K562 (cell line): ENCODE measurements at regions not wholly inside any gene's neighbourhood (a gene's known extent, or its start where the extent isn't known, plus 50 kb on each side); places are given as distances from the start of the nearest gene placed in this dataset.

Experiments
- ATAC-seq: fragments of 200-7000 bp; cut with Tn5 transposase; 3 replicates; pipeline ENCODE4 v1.9.1; 2020; ENCODE audit warnings: moderate library complexity
- BruUV-seq: library from RNA; stranded (reverse); fragments of 400-500 nt; replicated peaks from 2 replicates; lab custom pipeline; 2021; lab: Mats Ljungman, UMichigan
- CTCF ChIA-PET: fragments of 300-600 bp; formaldehyde crosslinking; extraction: SDS; loops from one replicate; lab custom pipeline; 2021; ENCODE audit warnings: low intra/inter-chr PET ratio; lab: Yijun Ruan, JAX
- POLR2A ChIA-PET: fragments of 300-600, 350-650 bp; sonication (Branson Sonifier 250); formaldehyde crosslinking; extraction: SDS; loops from one replicate; lab custom pipeline; 2021; ENCODE audit warnings: antibody characterized with exemption, inconsistent platforms; lab: Yijun Ruan, JAX
- DNase-seq, 4 experiments: peaks; one replicate each; pipeline versions ENCODE4 v3.0.0 to v3.0.0-alpha.2; 2011 to 2018; ENCODE audit warnings: low spot score in 3 of 4, mixed read lengths in 3 of 4; ENCODE audit errors: extremely low read depth in 1 of 4
- FAIRE-seq: peaks from 2 replicates; lab custom pipeline; 2011; peaks lifted over from hg19 to GRCh38; lab: Jason Lieb, UNC
- H2AFZ ChIP-seq: 2 replicates; pipeline ENCODE4 v1.6.0; 2011; ENCODE audit warnings: low read depth, low read length, control low read depth, inconsistent platforms
- H3K27ac ChIP-seq: fragments of 200-600 bp; 3 replicates; pipeline ENCODE4 v1.8.0; 2011; ENCODE audit warnings: low read depth, mild to moderate bottlenecking, control low read depth, inconsistent platforms, low read length, moderate library complexity, mixed read lengths; ENCODE audit errors: extremely low read depth
- H3K27me3 ChIP-seq, 2 experiments: fragments of 300-600 bp in 1 of 2; 2 replicates in 1 of 2; 3 replicates in 1 of 2; pipeline versions ENCODE4 v1.6.0 to v1.8.0; 2011; ENCODE audit warnings: inconsistent platforms in 2 of 2, low read length in 2 of 2, mild to moderate bottlenecking in 1 of 2, mixed read lengths in 1 of 2, moderate library complexity in 1 of 2; ENCODE audit not compliant: control insufficient read depth in 2 of 2, insufficient read depth in 2 of 2
- H3K36me3 ChIP-seq: fragments of 300-600 bp; 3 replicates; pipeline ENCODE4 v1.8.0; 2011; ENCODE audit warnings: mild to moderate bottlenecking, low read length, inconsistent platforms; ENCODE audit not compliant: control insufficient read depth, insufficient read depth
- H3K4me1 ChIP-seq, 2 experiments: fragments of 200-600 bp in 1 of 2; replicated peaks in 1 of 2; 2 replicates in 1 of 2; 3 replicates in 1 of 2; pipeline versions ENCODE4 v1.5.1 to v1.8.0; 2011; ENCODE audit warnings: inconsistent platforms in 2 of 2, low read length in 2 of 2, mild to moderate bottlenecking in 1 of 2, mixed read lengths in 1 of 2, moderate library complexity in 1 of 2; ENCODE audit not compliant: control insufficient read depth in 2 of 2, insufficient read depth in 2 of 2
- H3K4me2 ChIP-seq: 2 replicates; pipeline ENCODE4 v1.6.1; 2011; ENCODE audit warnings: low read length, control low read depth, inconsistent platforms, mixed read lengths; ENCODE audit not compliant: insufficient read depth
- H3K4me3 ChIP-seq: fragments of 200-600 bp; sonication (generic), shearing (Covaris generic); 2 replicates; pipeline ENCODE4 v1.5.1; 2016; ENCODE audit warnings: control low read depth, inconsistent platforms
- H3K79me2 ChIP-seq: fragments of 200-600 bp; 3 replicates; pipeline ENCODE4 v1.8.0; 2011; ENCODE audit warnings: low read length, inconsistent platforms; ENCODE audit not compliant: control insufficient read depth, insufficient read depth
- H3K9ac ChIP-seq, 2 experiments: 2 replicates each; pipeline versions ENCODE4 v1.6.0 to v1.6.1; 2011; ENCODE audit warnings: low read depth in 2 of 2, low read length in 2 of 2, control low read depth in 1 of 2, inconsistent platforms in 1 of 2, mild to moderate bottlenecking in 1 of 2, mixed read lengths in 1 of 2; ENCODE audit not compliant: insufficient read depth in 1 of 2
- H3K9me1 ChIP-seq: one replicate; pipeline ENCODE4 v1.6.0; 2011; ENCODE audit warnings: inconsistent platforms, mild to moderate bottlenecking, low read length, moderate library complexity; ENCODE audit not compliant: control insufficient read depth, insufficient read depth
- H3K9me3 ChIP-seq: replicated peaks from 2 replicates; pipeline ENCODE4 v1.5.1; 2011; ENCODE audit warnings: low read depth, low read length, inconsistent platforms; ENCODE audit not compliant: control insufficient read depth, insufficient read depth
- H4K20me1 ChIP-seq: replicated peaks from 2 replicates; pipeline ENCODE4 v1.6.1; 2011; ENCODE audit warnings: low read length, inconsistent platforms, mixed read lengths; ENCODE audit not compliant: control insufficient read depth, insufficient read depth
- ASH1L ChIP-seq: fragments of 450-650 bp; IDR thresholded peaks from 2 replicates; pipeline ENCODE4 v1.6.1; 2018; ENCODE audit warnings: borderline replicate concordance, mild to moderate bottlenecking, low read depth; ENCODE audit not compliant: partially characterized antibody
- HDAC1 ChIP-seq, 2 experiments: fragments of 450-650 bp; IDR thresholded peaks; 2 replicates each; pipeline ENCODE4 v1.6.1; 2016 to 2017; ENCODE audit warnings: inconsistent platforms in 1 of 2, mild to moderate bottlenecking in 1 of 2, moderate library complexity in 1 of 2
- HDGF ChIP-seq: fragments of 450-650 bp; IDR thresholded peaks from 2 replicates; pipeline ENCODE4 v1.6.1; 2016
- SPI1 ChIP-seq: IDR thresholded peaks from 2 replicates; pipeline ENCODE4 v1.6.1; 2011; ENCODE audit warnings: low read depth, low read length, control low read depth, borderline replicate concordance
- ZNF778 ChIP-seq: fragments of 450-650 bp; formaldehyde crosslinking; IDR thresholded peaks from 2 replicates; pipeline ENCODE4 v1.4.0; 2020; ENCODE audit warnings: mild to moderate bottlenecking, moderate library complexity
- WGBS: fragments of 100-300 bp; shearing (Covaris generic); methylation state at CpG from one replicate; pipeline ENCODE4 v1.1.6; 2016; ENCODE audit warnings: low coverage, mixed read lengths; ENCODE audit not compliant: insufficient coverage; ENCODE audit errors: missing lambda C conversion rate; 5-methylcytosine and 5-hydroxymethylcytosine counted together
- in situ Hi-C: fragments of 300-500 bp; cut with MboI; formaldehyde crosslinking; loops from 4 replicates; pipeline ENCODE4 v1.15.0; 2018; ENCODE audit warnings: inconsistent platforms, mixed read lengths
- intact Hi-C: fragments of 100-400 bp; cut with micrococcal nuclease; formaldehyde crosslinking; loops from 2 replicates; pipeline ENCODE4 v1.14.2; 2022
- TF ChIP-seq, protein P1 (sequence below): IDR thresholded peaks from 2 replicates; pipeline ENCODE4 v1.6.1; 2012; ENCODE audit warnings: low read depth, low read length, improper control_type of control experiment, borderline replicate concordance
- TF ChIP-seq, protein P2 (sequence below): sonication (generic); formaldehyde crosslinking; IDR thresholded peaks from 2 replicates; pipeline ENCODE4 v1.8.0; 2022; ENCODE audit warnings: missing genetic modification reagents, mild to moderate bottlenecking, moderate library complexity, borderline replicate concordance
- TF ChIP-seq, protein P3 (sequence below): fragments of 450-650 bp; IDR thresholded peaks from one replicate; pipeline ENCODE4 v1.6.1; 2018; ENCODE audit warnings: mild to moderate bottlenecking, moderate library complexity; ENCODE audit not compliant: partially characterized antibody
- TF ChIP-seq, protein P4 (sequence below): fragments of 450-650 bp; IDR thresholded peaks from 2 replicates; pipeline ENCODE4 v1.6.1; 2016; ENCODE audit warnings: mild to moderate bottlenecking

DNA sequence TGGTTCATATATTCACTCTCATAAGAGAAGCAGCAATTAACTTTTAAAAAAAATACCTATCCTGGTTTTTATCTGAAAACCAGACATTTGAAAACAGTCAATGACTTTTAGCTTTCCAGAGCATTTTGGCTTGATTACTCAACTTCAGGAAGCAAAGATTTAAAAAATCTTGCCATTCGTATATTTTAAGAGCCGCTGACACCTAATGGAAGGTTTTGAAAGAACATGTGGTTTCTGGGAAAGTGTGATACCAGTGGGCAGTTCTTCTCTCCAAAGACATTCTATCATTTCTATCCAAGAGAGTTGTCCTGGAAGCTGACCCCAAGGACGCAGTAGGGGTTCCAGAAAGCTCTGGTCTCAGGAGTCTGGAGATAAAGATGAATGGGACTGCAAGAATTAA, 234.7 kb downstream of the TTC32 start:
- 0% methylated on average over 3 of the region's 3 CpGs for whole genome bisulfite sequencing
- intact Hi-C loops = loop anchor here (10.0 kb wide), 1 partner anchor 302 kb away; no protein-coding TSS in a partner anchor
- Histone ChIP-seq H3K27me3 (peaks cover 0 to 10% of the 10 kb centered on the region in 2 experiments; a peak in 3 of 5 replicates), H3K79me2 (no peaks in the 10 kb centered on the region), H3K27ac (no peak overlapping the region), H3K9me3 (no peaks in the 10 kb centered on the region), H3K9ac (no peak overlapping the region), H3K36me3 (no peaks in the 10 kb centered on the region), H2AFZ (no peak overlapping the region), H4K20me1 (no peaks in the 10 kb centered on the region), H3K4me1 (no peaks in the 10 kb centered on the region), H3K9me1 (no peaks in the 10 kb centered on the region), H3K4me2 (no peak overlapping the region)
- ChIA-PET CTCF (no interaction called here), POLR2A (interaction anchor here (0.6 to 1.2 kb wide), 2 partner anchors 15 to 17 kb away, joined by 3 read pairs; no protein-coding TSS in a partner anchor)
- DNase-seq = no peak
- FAIRE-seq = no peak
- in situ Hi-C loops = no loop called here
- no TSS peak for BruUV-seq
- TF ChIP-seq, protein P1, sequence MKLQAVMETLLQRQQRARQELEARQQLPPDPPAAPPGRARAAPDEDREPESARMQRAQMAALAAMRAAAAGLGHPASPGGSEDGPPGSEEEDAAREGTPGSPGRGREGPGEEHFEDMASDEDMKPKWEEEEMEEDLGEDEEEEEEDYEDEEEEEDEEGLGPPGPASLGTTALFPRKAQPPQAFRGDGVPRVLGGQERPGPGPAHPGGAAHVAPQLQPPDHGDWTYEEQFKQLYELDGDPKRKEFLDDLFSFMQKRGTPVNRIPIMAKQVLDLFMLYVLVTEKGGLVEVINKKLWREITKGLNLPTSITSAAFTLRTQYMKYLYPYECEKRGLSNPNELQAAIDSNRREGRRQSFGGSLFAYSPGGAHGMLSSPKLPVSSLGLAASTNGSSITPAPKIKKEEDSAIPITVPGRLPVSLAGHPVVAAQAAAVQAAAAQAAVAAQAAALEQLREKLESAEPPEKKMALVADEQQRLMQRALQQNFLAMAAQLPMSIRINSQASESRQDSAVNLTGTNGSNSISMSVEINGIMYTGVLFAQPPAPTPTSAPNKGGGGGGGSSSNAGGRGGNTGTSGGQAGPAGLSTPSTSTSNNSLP = no peak
- TF ChIP-seq, all 486 proteins: peak for 0
- ATAC-seq = no peak
- no peak overlapping the region for H3K4me3 ChIP-seq

DNA sequence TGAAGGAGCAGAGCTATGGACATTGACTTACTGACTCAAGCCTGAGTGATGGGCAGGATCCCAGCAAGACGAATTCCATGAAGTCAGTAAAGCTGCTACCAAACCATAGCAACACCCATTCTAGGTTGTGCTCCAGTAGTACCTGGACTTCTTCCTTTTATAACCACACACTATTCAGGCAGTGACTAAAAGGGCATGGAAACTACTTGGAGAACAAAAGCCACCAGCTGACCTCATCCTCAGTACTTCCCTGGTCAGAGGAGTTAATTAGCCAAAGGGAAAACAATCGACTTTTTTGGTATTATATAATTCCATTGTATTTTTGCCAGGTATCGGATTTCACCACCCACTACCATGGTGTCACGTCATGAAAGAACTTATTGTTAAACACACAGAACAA, 237.1 kb downstream of the TTC32 start:
- CTCF ChIA-PET = no interaction called here
- Histone ChIP-seq H3K9ac (no peak overlapping the region), H2AFZ (no peak overlapping the region), H4K20me1 (no peaks in the 10 kb centered on the region), H3K4me1 (no peaks in the 10 kb centered on the region), H3K4me3 (no peak overlapping the region), H3K36me3 (no peaks in the 10 kb centered on the region), H3K27me3 (peaks cover 0 to 8% of the 10 kb centered on the region in 2 experiments; a peak in 3 of 5 replicates), H3K9me1 (no peaks in the 10 kb centered on the region), H3K79me2 (no peaks in the 10 kb centered on the region), H3K9me3 (no peaks in the 10 kb centered on the region), H3K4me2 (no peak overlapping the region), H3K27ac (no peak overlapping the region)
- intact Hi-C loops (loop anchor here (10.0 kb wide), 1 partner anchor 300 kb away; no protein-coding TSS in a partner anchor), in situ Hi-C loops (no loop called here)
- POLR2A ChIA-PET = interaction anchor here (0.8 kb wide), 1 partner anchor 8 kb away, joined by 3 read pairs; no protein-coding TSS in a partner anchor
- ATAC-seq (no peak), FAIRE-seq (no peak), DNase-seq (no peak)
- BruUV-seq = no TSS peak
- WGBS = 0% methylated on average over 4 of the region's 4 CpGs
- TF ChIP-seq HDAC1 (IDR thresholded peaks at IDR 0.05) (no peak), SPI1 (no peak), ZNF778 (CRISPR knock-in tag) (no peak), ASH1L (no peak), HDGF (no peak)
- TF ChIP-seq, protein P2, sequence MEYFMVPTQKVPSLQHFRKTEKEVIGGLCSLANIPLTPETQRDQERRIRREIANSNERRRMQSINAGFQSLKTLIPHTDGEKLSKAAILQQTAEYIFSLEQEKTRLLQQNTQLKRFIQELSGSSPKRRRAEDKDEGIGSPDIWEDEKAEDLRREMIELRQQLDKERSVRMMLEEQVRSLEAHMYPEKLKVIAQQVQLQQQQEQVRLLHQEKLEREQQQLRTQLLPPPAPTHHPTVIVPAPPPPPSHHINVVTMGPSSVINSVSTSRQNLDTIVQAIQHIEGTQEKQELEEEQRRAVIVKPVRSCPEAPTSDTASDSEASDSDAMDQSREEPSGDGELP (CRISPR knock-in tag) = no peak
- TF ChIP-seq, protein P3, sequence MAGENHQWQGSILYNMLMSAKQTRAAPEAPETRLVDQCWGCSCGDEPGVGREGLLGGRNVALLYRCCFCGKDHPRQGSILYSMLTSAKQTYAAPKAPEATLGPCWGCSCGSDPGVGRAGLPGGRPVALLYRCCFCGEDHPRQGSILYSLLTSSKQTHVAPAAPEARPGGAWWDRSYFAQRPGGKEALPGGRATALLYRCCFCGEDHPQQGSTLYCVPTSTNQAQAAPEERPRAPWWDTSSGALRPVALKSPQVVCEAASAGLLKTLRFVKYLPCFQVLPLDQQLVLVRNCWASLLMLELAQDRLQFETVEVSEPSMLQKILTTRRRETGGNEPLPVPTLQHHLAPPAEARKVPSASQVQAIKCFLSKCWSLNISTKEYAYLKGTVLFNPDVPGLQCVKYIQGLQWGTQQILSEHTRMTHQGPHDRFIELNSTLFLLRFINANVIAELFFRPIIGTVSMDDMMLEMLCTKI = no peak
- TF ChIP-seq, protein P4, sequence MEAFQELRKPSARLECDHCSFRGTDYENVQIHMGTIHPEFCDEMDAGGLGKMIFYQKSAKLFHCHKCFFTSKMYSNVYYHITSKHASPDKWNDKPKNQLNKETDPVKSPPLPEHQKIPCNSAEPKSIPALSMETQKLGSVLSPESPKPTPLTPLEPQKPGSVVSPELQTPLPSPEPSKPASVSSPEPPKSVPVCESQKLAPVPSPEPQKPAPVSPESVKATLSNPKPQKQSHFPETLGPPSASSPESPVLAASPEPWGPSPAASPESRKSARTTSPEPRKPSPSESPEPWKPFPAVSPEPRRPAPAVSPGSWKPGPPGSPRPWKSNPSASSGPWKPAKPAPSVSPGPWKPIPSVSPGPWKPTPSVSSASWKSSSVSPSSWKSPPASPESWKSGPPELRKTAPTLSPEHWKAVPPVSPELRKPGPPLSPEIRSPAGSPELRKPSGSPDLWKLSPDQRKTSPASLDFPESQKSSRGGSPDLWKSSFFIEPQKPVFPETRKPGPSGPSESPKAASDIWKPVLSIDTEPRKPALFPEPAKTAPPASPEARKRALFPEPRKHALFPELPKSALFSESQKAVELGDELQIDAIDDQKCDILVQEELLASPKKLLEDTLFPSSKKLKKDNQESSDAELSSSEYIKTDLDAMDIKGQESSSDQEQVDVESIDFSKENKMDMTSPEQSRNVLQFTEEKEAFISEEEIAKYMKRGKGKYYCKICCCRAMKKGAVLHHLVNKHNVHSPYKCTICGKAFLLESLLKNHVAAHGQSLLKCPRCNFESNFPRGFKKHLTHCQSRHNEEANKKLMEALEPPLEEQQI = no peak
